ENCODE measurements at regions not wholly inside any gene's neighbourhood (a gene's known extent, or its start where the extent isn't known, plus 50 kb on each side); places are given as distances from the start of the nearest gene placed in this dataset.

DNA sequence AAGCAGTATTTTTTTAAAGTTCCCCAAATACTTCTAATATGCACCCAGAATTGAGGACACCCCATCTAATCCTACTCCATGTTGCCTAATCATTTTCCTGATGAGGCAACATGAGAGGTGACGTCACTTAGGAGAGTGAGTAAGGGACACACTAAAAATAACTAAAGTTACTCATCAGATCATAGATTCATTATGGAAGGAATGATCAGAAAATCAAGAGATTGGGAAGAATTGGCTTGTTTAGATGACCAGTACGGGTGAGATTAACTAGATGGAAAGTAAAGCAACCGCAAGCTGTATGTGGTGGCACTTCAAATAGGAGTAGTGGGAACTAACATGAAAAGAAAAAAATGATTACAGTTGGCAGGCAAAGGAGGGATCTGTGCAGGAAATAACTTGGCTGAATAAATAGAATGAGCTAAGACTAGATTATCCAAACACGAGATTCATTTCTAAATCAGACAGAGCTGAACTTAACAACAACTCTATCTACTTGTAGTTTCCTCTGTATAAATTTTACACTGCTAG, 61.4 kb upstream of the CXADR start:
- TF ChIP-seq, protein P1, sequence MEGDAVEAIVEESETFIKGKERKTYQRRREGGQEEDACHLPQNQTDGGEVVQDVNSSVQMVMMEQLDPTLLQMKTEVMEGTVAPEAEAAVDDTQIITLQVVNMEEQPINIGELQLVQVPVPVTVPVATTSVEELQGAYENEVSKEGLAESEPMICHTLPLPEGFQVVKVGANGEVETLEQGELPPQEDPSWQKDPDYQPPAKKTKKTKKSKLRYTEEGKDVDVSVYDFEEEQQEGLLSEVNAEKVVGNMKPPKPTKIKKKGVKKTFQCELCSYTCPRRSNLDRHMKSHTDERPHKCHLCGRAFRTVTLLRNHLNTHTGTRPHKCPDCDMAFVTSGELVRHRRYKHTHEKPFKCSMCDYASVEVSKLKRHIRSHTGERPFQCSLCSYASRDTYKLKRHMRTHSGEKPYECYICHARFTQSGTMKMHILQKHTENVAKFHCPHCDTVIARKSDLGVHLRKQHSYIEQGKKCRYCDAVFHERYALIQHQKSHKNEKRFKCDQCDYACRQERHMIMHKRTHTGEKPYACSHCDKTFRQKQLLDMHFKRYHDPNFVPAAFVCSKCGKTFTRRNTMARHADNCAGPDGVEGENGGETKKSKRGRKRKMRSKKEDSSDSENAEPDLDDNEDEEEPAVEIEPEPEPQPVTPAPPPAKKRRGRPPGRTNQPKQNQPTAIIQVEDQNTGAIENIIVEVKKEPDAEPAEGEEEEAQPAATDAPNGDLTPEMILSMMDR (IDR thresholded peaks at IDR 0.05; ENCODE audit: borderline replicate concordance, insufficient read depth, low read depth, low read length) = no peak
- no peak overlapping the region for H3K4me3 ChIP-seq (ENCODE audit: low read depth, low read length)

DNA sequence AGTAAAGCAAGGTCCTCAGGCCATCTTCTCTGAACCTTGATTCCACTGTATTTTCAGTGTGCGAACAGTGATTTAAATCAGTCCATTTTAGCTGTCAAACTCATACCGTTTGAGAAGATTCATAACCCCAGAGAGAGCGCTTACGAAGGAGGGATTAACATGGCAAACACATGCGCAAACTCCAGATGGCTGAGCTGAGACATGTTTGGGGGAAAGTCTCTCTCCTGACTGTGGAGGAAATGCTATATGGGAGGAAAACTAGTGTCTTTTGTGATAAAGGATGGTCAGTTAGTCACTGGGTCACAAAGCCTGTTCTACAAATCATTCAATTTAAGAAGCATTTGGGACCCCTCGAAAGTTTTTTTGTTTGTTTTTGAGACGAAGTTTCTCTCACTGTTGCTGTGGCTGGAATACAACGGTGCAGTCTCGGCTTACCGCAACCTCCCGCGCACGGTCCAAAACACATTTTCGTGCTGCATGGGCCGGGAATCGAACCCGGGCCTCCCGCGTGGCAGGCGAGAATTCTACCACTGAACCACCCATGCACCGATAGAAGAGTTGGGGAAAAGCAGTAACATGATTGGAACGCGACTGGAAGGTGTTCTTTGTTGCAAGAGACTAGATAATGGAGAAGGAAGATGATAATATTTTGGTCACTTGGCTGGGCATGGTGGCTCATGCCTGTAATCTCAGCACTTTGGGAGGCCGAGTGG, 58.4 kb upstream of the CXADR start:
- H3K4me3 ChIP-seq (ENCODE audit: low read depth, low read length) = no peak overlapping the region
- TF ChIP-seq, protein P1 (IDR thresholded peaks at IDR 0.05; ENCODE audit: borderline replicate concordance, insufficient read depth, low read depth, low read length) = no peak

DNA sequence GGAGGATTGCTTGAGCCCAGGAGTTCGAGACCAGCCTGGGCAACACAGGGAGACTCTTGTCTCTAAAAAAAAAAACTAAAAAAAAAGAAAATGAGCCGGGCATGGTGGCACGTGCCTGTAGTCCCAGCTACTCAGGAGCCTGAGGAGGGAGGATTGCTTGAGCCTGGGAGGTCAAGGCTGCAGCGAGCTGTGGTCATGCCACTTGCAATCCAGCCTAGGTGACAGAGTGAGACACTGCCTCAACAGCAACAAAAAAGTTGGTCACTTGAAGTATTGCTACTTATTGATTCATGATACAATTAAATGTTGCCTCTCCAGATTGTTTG, 57.9 kb upstream of the CXADR start:
- no peak overlapping the region for H3K4me3 ChIP-seq (ENCODE audit: low read depth, low read length)
- TF ChIP-seq, protein P1 (IDR thresholded peaks at IDR 0.05; ENCODE audit: borderline replicate concordance, insufficient read depth, low read depth, low read length) = no peak

DNA sequence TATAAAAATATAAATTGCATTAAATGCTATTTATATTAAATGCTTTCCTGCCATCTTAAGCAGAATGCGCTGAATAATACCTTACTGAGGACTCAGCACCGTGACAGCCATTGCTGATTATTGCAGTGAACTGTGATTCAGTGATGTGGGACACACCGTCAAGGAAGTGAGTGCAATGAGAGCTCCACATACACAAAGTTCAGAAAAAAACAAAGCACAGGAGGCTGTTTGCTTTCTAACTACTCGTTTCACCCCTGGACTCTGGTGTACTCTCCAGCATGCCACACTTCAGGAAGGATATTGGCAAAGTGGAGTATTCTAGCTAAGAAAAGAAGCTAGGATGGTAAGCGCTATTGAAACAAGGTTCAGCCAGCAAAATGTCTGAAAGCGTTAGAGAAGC, 57.4 kb upstream of the CXADR start:
- no peak overlapping the region for H3K4me3 ChIP-seq (ENCODE audit: low read depth, low read length)
- TF ChIP-seq, protein P1 (IDR thresholded peaks at IDR 0.05; ENCODE audit: borderline replicate concordance, insufficient read depth, low read depth, low read length) = no peak

DNA sequence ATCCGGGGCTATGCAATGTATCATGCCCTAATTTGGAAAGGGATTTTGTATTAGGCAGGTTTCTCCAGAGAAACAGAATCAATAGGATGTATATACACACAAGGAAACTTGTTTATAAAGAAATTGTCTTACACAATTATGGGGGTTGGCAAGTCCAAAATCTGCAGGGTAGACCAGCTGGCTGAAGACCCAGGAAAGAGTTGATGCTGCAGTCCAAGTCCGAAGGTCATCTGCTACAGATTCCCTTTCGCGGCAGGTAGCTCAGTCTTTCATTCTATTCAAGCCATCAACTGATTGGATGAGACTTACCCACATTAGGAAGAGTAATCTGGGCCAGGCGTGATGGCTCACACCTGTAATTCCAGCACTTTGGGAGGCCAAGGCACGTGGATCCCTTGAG, 54.6 kb upstream of the CXADR start:
- TF ChIP-seq, protein P1 (IDR thresholded peaks at IDR 0.05; ENCODE audit: borderline replicate concordance, insufficient read depth, low read depth, low read length) = no peak
- H3K4me3 ChIP-seq (ENCODE audit: low read depth, low read length) = no peak overlapping the region

DNA sequence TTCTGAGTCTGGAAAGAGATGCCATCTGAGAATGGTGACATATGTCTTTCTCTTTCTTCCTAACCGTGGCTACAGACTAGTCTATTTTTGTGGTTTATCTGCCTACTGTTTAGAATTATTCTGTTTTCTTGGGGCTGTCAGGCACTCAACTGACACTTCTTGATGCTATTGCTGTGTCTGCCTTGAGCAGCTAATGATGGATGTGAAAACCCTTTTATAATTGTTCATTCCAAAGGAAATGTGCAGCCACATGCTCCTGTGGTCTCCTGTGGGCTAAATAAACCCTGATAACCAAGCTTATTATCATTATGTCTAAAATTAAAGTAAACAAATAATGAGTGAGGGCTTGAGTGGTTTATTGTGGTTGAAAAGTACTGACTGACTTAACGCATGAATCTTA, 52.7 kb upstream of the CXADR start:
- TF ChIP-seq, protein P1 (IDR thresholded peaks at IDR 0.05; ENCODE audit: borderline replicate concordance, insufficient read depth, low read depth, low read length) = no peak
- H3K4me3 ChIP-seq (ENCODE audit: low read depth, low read length) = no peak overlapping the region

DNA sequence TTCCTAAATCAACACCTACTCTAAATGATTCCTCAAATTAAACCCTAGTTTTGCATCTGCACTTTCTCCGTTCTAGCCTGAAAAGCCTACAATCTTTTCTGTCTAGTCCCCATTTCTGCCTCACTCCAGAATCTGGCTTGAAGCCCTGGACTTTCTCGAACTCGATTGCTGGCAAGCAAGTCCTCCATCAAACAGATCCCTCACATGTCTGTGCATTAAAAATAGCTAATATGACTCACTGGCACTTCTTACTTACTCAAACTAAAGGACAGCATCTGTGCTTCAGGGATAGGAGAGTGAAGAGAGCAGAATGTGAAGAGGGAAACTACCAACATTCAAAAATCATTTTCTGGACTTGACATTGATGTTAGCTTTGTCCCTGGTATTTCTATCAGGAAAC, 51.8 kb upstream of the CXADR start:
- H3K4me3 ChIP-seq (ENCODE audit: low read depth, low read length) = no peak overlapping the region
- TF ChIP-seq, protein P1 (IDR thresholded peaks at IDR 0.05; ENCODE audit: borderline replicate concordance, insufficient read depth, low read depth, low read length) = no peak
